Right lobe of liver (tissue), 4 donors: ENCODE measurements at regions not wholly inside any gene's neighbourhood (a gene's known extent, or its start where the extent isn't known, plus 50 kb on each side); places are given as distances from the start of the nearest gene placed in this dataset.
"Not testable (repeated sequence)": the region's sequence is repeated elsewhere in the genome, so short reads cannot be mapped to it uniquely, and the experiment has no call there.

Source experiments
- CTCF ChIP-seq, 4 donors: fragments of 200-600 bp in 3 of 4; fragments of 450-650 bp in 1 of 4; IDR thresholded peaks; one replicate each; pipeline versions ENCODE4 v1.5.1 to v1.8.0; 2016 to 2022; ENCODE audit warnings: antibody characterized with exemption in 4 of 4, mild to moderate bottlenecking in 2 of 4
- POLR2A ChIP-seq: fragments of 450-650 bp; IDR thresholded peaks from one replicate; pipeline ENCODE4 v1.6.1; 2017; ENCODE audit warnings: antibody characterized with exemption, mild to moderate bottlenecking
- donor health status: DM: no; HTN: no; CAD: no.
- donor health status: DM: no; HTN: no; CAD: no.
- donor health status: DM: no; HTN: yes; CAD: no.

- TF ChIP-seq POLR2A; CTCF (IDR thresholded peaks at IDR 0.05): not testable (repeated sequence)
Measured at GRCh38 chr9:138210388-138210986, 332.9 kb downstream of the CACNA1B start.
